GM21423 (cell line): ENCODE measurements at regions not wholly inside any gene's neighbourhood (a gene's known extent, or its start where the extent isn't known, plus 50 kb on each side); places are given as distances from the start of the nearest gene placed in this dataset.

Experiments
- ATAC-seq: cut with Tn5 transposase; IDR thresholded peaks from one replicate; pipeline ENCODE4 v1.9.1; 2021; ENCODE audit warnings: mild to moderate bottlenecking, moderate library complexity; ENCODE audit not compliant: unreplicated experiment

DNA sequence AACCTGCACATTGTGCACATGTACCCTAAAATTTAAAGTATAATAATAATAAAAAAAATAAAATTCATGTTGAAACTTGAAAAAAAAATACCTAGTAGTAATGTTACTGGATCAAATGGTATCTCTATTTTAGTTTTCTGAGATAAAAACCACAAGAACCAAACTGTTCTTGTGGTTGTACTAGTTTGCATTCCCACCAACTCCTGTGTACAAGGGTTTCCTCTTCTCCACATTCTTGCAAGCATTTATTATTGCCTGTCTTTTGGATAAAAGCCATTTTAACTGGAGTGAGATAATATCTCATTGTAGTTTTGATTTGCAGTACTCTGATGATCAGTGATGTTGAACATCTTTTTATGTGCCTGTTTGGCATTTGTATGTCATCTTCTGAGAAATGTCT is 177.7 kb downstream of the KIF20B start:
- ATAC-seq = no peak

DNA sequence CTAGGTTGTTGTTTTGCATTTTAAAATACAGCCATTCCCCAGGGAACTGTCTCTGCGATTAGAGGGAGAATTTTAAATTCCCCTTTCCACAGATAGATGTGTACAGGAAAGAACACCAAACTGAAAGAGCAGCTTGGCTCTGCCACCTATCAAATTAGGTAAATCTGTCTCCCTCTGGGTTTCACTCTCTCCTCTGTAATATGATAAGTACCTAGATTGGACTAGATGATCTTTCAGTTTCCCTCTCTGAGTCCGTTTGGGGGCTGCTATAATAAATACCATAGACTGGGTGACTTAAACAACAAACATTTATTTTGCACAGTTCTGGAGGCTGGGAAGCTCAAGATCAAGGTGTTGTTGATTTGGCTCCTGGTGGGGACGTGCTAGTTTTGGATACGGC is 186.0 kb downstream of the KIF20B start:
- peak; percentile 43 for ATAC-seq

DNA sequence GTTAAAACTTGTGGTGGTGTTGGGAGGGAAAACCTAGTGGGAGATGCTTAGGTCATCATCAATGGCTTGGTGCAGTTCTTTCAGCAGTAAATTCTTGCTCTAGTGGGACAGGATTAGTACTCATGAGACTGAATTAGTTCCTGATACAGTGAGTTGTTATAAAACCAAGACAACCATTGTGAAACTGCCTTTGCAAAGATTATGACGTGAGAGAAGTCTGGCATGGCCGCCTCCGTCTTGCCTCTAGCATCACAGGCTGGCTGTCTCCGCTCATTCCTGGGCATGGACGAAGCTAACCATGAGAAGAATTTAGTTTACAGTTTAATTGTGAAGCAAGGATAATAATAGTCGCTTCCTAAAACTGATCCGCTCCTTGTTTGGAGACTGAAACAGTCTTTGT is 186.4 kb downstream of the KIF20B start:
- ATAC-seq = peak; percentile 62

DNA sequence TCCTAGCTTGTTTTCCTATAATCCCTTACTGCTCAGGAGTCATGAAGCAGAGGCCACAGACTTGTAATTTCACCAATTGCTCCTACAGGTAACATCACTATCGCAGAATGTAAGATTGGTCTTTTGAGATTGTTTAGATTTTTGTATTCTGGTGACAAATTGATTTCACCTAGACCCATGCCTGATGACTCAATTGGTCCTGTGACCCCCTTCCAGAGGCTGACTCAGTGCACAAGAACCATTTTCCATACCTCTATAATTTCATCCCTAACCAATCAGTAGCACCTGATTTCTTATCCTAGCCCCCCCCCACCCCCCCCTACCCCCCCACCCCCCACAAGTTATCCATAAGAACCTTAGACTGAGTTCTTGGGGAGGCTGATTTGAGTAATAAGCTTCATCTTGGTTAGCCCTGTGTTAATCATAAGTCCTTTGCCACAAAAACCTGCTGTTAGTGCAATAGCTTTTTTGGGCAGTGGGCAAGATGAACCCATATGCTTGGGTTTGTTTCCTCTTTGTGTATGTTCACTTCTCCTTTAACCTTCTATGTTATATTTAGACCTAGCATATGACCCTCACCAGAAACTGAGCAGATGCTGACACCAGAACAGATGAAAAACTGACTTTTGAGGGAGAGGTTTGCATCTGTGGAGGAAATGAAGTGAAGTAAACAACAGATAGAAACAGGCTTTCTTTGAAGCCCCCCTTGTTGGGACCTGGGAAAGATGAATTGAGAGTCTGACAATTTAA is 187.1 kb downstream of the KIF20B start:
- peak; percentile 79 for ATAC-seq

DNA sequence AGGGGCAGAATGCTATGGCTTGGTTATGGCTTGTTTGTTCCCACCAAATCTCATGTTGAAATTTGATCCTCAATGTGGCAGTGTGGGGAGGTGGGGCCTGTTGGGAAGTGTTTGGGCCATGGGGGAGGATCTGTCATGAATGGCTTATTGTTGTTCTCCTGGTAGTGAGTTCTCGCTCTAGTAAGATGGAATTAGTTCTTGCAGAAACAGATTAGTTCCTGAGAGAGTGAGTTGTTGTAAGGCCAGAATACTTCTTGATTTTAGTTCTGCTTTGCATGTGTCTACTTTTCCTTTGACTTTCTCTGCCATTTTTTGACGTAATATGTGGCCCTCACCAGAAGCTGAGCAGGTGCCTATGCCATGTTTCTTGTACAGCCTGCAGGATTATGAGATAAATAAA is 188.2 kb downstream of the KIF20B start:
- no peak for ATAC-seq

DNA sequence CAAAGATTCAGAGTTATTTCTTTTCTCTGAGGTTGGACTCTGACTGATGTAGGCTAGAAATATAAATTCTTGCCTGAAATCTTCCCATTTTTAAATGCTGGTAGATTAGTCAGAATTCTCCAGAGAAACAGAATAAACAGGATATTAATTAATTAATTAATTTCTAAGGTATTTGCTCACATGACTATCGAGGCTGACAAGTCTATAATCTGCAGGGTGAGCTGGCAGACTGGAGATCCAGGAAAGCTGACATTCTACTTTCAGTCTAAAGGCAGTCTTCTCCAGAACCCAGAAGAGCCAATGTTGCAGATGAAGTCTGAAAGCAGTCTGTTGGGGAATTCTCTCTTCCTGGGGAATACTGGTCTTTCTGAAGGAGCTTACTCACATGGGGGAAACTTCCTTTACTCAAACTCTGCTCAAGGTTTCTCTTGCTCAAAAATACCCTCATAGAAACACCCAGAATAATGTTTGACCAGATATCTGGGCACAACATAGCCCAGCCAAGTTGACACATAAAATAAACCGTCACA is 189.7 kb downstream of the KIF20B start:
- ATAC-seq = no peak

DNA sequence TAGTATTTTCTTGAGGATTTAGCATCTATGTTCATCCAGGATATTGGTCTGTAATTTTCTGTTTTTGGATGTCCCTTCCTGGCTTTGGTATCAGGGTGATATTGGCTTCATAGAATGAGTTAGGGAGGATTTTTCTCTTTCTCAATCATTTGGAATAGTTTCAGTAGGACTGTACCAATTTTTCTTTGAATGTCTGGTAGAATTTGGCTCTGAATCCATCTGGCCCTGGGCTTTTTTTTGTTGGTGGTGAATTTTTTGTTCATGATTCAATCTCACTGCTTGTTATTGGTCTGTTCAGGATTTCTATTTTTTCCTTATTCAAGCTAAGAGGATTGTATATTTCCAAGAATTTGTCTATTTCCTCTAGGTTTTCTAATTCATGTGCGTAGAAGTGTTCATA is 192.7 kb downstream of the KIF20B start:
- ATAC-seq = no peak

DNA sequence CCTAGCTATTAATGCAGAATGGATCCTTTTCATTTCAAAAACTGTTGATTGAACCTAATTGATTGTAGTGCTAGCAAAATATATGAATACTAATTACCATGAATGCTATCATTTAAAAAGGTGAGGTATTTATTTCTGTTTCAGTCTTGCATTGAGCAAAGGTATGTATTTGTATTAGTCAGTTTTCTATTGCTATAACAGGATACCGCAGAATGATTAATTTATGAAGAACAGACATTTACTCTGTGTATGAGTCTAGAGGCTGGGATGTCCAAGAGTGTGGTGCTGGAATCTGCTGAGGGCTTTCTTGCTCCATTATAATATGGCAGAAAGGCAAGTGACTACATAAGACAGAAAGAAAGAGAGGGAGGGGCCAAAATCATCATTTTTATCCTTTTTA is 199.2 kb downstream of the KIF20B start:
- ATAC-seq = no peak

DNA sequence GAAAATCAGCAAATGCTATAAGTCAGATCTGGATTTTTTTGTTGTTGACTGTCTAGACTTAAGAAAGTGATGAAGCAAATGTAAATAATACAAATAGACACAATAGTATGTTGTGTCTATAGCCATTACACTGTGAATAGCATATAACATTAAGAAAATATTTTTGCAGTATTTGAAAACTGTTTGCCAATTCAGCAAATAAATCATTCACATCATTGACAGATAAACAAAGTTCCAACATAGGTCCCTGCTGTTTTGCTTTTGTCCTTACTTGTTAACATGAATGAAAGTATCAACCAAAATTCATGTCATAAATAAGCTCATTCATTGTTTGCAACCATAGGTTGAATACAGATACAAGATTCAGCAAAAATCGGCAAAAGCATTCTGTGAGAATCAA is 200.5 kb downstream of the KIF20B start:
- no peak for ATAC-seq

DNA sequence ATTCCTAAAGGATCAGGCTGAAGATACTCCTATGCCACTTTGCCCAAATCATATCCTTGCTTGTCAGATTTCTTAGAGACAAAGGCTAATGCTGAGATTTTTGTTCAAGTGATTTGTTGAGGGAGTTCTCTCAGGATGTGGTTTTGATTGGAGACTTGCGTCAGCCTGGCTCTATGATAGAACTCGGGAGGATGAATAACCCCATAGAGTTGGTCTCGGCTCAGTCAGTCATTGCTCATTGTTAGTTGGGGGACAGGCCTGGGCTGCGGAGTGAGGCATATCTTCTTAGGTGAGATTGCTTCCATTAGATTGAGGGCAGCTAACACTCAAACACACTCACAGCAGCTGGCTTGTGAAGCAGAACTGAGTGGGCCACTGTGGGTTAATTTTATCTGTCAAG is 203.4 kb downstream of the KIF20B start:
- no peak for ATAC-seq

DNA sequence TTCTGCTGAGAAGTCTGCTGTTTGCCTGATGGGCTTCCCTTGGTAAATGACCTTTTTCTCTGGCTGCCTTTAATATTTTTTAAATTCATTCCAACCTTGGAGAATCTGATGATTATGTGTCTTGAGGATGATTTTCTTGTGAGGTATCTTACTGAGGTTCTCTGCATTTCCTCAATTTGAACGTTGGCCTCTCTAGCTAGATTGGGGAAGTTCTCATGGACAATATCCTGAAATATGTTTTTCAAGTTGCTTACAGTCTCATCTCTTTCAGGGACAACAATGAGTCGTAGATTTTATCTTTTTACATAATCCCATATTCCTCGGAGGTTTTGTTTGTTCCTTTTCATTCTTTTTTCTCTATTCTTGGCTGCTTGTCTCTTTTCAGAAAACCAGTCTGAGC is 208.4 kb downstream of the KIF20B start:
- ATAC-seq = no peak

DNA sequence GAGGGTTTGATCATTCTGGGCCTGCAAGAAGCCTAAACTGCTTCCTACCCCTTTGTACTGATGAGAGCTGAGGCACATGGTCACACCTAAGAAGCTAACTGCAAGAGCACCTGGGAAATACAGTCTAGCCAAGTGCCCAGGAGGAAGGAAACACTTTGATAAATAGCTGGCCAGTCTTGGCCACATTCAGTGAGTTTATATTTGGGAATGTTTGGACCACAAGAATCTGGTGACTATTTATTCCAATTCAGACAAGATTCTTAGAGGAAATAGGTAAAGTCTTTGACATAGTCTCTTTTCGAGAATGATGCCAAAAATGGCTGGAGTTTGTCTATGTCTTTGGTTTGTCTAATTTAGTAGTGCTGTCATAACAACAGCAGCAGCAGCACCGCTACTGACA is 213.6 kb downstream of the KIF20B start:
- no peak for ATAC-seq

DNA sequence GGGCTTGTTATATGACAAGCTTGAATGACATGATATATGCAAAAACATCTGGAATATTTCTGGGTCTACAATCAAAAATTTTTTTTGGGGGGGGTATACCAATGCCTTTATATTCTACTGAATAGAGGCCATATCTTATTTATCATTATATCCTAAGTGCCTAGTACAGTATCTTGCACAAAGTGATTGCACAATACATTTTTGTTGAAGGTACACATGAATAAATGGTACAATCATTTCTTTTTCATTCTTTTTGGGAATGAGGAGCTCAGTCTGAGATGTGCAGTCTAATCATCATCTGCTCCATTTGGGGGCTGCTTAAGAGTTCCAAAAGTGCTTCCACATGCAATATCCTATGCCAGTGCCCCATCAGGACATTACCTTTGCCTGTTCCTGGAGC is 214.6 kb downstream of the KIF20B start:
- ATAC-seq = no peak

DNA sequence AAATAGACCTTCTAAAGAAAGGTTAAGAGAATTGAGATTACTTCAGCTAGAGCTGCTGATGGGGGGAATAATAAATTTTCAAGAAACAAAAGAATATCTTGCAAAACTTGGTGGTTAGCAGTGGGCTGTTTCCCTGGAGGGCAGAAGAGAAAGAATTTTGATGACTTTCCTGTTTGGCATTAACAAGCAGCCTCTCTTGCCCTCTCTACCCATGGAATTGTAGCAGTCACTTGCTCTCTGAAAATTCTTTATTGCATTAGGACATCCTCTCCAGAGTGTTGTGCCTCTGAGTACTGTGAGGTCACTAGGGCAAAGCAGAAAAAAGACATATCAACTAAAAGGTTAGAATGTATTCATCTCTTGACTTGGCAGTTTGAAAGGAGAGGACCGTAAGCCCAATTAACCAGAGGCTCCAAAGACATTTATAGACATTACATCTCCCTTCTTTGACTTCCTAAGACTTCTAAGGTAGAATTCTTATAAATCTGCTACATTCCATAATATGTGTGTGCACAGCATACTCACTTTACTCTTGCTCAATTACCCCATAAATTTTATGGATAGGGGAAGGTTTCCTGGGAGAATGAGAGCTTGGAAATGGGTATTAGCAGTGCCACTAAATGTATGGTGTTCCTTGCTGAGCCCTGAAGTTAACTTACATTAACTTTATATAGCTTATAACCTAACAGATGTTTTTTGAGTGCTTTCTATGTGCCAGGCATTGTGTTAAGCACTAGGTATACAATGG is 215.3 kb downstream of the KIF20B start:
- no peak for ATAC-seq

DNA sequence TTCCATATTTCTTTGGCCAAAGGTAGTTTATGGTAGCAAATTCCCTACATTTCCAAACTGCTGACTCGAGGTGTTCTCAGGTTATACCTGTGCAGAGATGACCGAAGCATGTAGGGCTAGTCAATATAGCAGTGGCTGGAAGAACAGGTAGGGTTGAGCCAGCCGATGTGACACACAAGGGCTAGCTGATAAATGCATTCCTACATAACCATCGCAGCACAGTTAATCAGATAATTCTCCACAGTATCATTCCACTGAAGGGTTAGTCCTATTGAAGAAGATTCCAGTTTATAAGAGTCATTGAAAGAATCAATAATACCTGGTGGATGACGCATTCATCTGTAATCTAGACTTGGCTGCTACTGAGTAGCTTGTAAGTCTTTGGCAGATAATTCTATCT is 220.0 kb downstream of the KIF20B start:
- no peak for ATAC-seq

DNA sequence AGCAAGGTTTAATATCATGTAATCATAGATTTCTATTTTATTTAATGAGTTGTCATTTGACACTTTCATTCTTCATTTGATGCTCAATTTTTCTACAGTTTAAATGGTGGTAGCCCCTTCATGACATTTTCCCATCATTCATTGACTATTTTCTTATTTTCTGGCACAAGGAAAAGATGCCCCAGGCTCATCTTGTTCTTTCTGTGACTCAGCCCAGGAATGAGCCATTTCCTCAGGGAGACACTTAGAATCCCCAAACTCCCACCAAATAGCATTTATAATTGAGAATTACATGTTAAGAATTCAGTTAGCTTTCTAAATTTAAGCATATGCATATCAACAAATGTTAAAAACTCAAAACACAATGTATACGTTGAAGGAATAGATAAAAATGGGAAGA is 222.3 kb downstream of the KIF20B start:
- ATAC-seq = no peak

DNA sequence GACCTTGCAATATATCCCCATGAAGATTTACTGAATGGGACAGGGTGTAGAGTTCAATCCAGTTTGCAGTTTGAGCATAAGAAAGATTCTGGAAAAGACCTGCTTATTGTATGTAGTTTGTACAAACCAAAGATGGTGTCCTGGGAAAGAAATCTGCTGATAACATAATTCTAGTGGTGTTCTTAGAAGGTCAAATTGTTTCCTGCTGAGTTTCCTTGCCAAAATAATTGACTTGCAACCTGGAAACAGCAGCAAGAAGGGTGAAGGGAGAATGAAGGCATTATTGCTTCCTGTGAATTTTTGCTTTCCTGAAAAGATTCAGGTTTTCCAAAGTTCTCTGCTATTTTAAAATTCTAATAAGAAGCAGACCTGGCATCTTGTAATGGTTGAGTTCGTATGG is 222.9 kb downstream of the KIF20B start:
- no peak for ATAC-seq

DNA sequence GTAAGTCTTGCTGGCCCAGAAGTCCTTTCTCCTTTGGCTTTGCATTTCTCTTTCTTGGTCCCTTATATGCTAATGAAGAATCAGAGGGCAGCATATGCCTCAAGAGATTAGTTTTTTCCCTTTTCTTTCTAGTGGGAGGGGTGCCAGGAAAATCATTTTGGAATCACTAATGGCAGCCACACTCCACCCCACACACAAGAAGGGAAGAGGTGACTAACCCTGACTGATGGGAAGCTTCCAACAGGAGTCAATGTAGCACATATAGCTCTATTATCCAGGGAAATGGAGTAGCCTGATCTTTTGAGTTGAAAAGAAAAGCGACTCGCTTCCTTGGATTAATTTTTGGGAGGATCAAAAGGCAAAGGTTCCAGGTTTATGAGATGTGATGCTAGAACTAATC is 225.3 kb downstream of the KIF20B start:
- no peak for ATAC-seq

DNA sequence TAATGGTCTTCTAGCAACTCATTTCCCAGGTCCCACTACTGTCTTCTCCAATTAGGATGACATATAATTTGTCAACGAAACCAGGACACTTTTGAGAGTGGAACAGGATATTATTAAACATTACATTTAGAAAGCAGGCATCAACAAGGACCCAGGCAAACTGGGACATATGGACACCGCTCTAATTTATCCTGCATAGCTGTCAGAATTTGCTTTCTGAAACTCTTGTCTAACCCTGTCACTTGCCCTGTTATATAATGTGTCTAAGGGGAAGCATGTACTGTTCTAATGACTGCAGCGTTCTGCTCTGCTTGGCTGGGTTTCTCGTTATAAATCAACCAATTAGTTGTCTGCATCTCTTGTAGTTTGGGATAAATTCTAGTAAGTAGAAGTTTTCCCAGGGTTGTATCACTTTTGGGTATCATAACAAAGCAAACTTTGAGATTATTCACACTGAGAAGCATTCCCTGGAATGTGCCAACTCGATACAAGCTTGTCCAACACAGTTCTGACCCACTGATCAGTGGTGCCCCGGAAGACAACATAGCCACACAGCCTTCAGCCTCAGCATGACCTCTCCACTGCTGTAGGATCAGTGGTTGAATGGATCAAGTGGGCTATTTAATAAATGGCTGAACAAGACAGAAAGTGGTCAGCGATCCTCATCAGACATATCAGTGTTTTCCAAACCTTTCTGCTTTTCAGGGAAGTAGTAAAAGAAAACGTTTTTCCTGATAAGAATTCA is 228.1 kb downstream of the KIF20B start:
- no peak for ATAC-seq

DNA sequence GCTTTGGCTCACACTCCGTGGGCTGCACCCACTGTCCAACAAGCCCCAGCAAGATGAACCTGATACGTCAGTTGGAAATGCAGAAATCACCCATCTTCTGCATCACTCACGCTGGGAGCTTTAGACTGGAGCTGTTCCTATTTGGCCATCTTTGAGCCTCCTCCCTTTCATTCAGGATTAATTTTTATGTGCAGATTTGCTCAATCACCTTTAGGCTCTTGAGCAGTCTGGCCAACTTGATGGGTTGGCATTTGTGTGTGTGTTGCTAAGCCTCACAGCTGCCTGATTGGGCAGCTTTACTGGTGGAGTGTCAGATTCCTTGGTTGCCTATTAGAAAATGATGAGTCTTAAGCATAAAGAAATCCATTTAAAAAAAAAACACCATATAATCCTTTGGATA is 236.1 kb downstream of the KIF20B start:
- no peak for ATAC-seq

DNA sequence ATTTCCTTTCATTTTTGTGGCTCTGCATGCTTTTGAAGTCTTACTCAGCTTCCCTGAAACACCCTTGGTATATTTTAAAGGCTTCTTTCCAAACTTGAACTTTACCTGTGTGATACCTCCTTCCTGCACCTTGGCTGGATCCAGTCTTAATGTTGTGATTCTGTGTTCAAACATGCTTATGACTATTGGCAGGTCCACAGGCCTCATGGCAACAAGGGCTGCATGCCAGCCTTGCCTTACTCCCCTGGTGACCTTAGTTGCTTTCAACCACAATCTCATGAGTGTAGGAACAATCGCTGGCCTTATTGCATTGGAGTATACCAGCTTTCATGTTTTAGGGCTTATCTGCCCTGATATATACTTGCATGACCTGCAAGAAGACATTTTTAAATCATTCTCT is 238.7 kb downstream of the KIF20B start:
- ATAC-seq = no peak

DNA sequence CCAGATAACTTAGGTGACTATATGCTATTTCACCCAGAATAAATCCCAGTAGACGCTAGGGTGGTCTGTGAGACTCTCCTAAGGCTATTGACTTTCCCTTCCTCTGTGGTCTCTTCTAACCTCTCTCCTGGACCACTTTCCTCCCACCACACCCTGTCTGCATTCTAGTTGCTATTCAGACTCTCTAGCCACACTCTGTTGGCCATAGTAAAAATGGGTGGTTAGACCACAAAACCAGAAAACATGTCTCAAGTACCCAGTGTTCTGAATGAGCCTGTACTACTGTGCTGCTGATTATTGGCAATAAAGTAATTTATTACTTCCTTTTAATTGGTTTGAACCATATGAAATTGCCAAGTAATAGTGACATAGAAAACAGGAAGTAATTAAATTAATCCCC is 240.8 kb downstream of the KIF20B start:
- no peak for ATAC-seq
